ENCODE measurements at regions not wholly inside any gene's neighbourhood (a gene's known extent, or its start where the extent isn't known, plus 50 kb on each side); places are given as distances from the start of the nearest gene placed in this dataset.
"Not testable (repeated sequence)": the region's sequence is repeated elsewhere in the genome, so short reads cannot be mapped to it uniquely, and the experiment has no call there.

DNA sequence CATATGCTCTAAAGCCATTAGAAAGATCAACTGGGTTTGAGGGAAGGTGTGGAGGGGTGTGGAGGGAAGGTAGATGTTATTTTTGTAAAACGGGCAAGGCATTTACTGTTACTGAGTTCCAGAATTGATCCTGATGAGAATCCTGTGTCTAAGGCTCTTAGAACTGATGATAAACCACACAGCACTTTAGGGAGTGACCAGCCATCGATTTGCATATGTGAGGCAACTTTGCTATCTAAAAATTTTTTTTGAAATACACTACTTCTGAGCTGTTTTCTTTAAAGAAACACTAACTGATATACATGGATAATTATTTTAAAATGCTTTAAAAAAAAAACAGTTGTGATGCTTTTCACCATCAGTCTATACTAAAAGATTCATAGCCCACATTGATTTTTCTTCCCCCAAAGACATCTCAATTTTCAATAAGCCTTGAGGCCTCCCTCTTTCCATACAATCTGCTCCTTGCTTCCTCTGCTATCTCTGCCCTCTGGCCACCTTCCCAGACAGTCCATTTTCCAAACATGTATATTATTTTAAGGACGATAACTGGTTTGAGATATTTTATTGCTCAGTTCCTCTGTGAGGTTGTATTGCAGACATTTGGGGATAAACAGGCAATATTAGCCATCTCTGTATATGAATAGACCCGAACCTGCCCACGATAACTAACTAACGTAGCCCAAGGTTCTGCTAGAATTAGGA, 265.9 kb downstream of the EFCAB11 start:
- no peaks in the 10 kb centered on the region for H3K27me3 ChIP-seq
- peaks cover 0 to 5% (median 0%) of the 10 kb centered on the region in 10 experiments; a peak in 4 of 20 replicates for H3K4me1 ChIP-seq
- H3K27ac ChIP-seq = no peak overlapping the region
- no peak for TF ChIP-seq Cebpa-rat (IDR thresholded peaks at IDR 0.05)
- no peak overlapping the region for H3K9ac ChIP-seq
- peaks cover 60 to 84% (median 70%) of the 10 kb centered on the region in 11 experiments for H3K9me3 ChIP-seq (replicated peaks in 1 of 11)
- no peak overlapping the region for H3K4me3 ChIP-seq
- H4K20me1 ChIP-seq = no peaks in the 10 kb centered on the region
- peaks cover 0 to 15% (median 4%) of the 10 kb centered on the region in 11 experiments; a peak in 6 of 22 replicates for H3K36me3 ChIP-seq
- no peak overlapping the region for H3K4me2 ChIP-seq

DNA sequence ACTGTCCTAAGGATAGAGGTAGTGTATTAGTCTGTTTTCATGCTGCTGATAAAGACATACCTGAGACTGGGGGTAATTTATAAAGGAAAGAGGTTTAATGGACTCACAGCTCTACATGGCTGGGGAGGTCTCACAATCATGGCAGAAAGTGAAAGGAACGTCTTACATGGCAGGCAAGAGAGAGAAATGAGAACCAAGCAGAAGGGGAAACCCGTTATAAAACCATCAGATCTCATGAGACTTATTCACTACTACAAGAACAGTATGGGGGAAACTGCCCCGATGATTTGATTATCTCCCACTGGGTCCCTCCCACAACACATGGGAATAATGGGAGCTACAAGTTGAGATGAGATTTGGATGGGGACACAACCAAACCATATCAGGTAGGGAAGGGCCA, 267.4 kb downstream of the EFCAB11 start:
- not testable (repeated sequence) for H3K9ac ChIP-seq, H3K27ac ChIP-seq, H3K27me3 ChIP-seq, H4K20me1 ChIP-seq, H3K4me2 ChIP-seq, H3K4me3 ChIP-seq
- Histone ChIP-seq H3K4me1 (peaks cover 9 to 20% (median 14%) of the 10 kb centered on the region in 10 experiments), H3K9me3 (replicated peaks in 1 of 11) (peaks cover 65 to 95% (median 84%) of the 10 kb centered on the region in 11 experiments), H3K36me3 (peaks cover 0 to 21% (median 4%) of the 10 kb centered on the region in 11 experiments; a peak in 6 of 22 replicates)

DNA sequence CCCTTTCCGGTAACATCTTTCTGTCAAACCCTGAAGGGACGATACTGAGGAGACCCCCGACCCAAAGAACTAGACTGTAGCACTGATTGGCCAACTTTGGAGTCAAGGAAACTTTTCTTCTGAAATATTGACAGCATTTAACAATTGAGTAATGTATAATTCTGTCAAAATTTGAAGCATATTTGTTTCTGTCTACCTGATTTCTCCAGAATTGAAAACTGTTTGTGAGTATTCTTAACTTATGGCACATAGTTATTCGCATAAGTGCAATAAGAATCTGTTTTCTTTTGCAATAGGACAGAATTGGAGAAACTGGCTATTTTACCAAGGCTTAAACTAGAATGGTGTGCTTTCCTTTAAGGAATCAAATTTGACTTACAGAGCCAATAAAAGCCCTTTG, 267.1 kb upstream of the FOXN3 start:
- Histone ChIP-seq H3K4me1 (peaks cover 35 to 49% (median 42%) of the 10 kb centered on the region in 10 experiments), H3K36me3 (peaks cover 0 to 21% (median 4%) of the 10 kb centered on the region in 11 experiments; a peak in 6 of 22 replicates), H3K4me2 (no peak overlapping the region), H3K9ac (no peak overlapping the region), H3K4me3 (no peak overlapping the region; a peak in 1 of 20 replicates), H3K27ac (peak overlapping the region in 6 of 11 experiments; percentile 93 to 99 (median 96); a peak in 8 of 22 replicates), H4K20me1 (no peaks in the 10 kb centered on the region), H3K9me3 (replicated peaks in 1 of 11) (peaks cover 52 to 69% (median 65%) of the 10 kb centered on the region in 11 experiments), H3K27me3 (no peaks in the 10 kb centered on the region)
- TF ChIP-seq Cebpa-rat (IDR thresholded peaks at IDR 0.05) = no peak

DNA sequence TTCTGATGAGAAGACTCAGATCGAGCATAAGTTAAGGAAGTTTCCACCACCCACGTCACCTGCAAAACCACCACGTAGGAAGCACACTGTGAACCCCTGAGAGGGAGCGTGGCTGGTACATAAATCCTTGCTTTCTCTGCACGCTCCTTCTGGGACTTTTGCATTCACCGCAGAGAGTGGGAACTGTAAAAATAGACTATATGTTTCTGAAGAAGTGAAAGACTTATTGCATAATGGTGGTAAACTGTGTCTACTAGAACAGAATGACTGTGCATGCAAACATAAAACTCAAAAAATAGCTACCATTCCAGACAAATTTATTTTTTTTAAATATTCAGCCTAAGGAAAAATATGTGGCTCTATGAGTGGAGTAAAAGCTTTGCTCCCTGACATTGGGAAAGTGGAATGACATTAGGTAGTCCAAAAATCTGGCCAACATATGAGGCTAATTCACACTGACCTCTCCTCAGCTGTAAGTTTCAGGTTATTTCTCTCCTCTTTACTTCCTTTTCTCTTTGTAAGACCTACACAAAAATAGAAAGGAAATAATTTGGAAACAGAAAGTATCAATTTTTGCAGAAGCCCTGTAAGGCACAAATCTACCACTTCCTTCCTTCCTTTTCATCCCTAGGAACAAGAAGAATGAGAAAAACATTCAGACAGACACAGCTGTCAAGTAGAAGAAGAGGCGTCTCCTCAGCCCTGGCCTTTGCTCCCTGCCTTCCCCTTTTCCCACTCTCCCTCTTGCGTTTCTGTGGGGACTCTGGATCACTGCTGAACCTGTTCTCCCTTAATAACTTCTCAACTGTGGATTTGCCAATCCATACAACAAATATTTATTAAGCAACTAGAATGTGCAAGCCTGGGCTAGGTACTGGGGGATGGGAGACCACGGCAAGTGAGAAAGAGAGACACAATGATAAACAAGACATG, 264.3 kb upstream of the FOXN3 start:
- TF ChIP-seq Cebpa-rat (IDR thresholded peaks at IDR 0.05) = peak in 7 of 11 experiments; percentile 10 to 84 (median 46); a peak in 9 of 22 replicates
- Histone ChIP-seq H3K36me3 (peaks cover 0 to 14% (median 3%) of the 10 kb centered on the region in 11 experiments; a peak in 5 of 22 replicates), H3K27ac (peak overlapping the region; percentile 77 to 99 (median 94)), H3K27me3 (no peaks in the 10 kb centered on the region), H4K20me1 (no peaks in the 10 kb centered on the region), H3K4me2 (peak overlapping the region; percentile 74 to 91 (median 87)), H3K9ac (peak overlapping the region; percentile 63 to 88 (median 80); a peak in 21 of 22 replicates), H3K9me3 (replicated peaks in 1 of 11) (peaks cover 30 to 57% (median 51%) of the 10 kb centered on the region in 11 experiments), H3K4me1 (peaks cover 35 to 67% (median 57%) of the 10 kb centered on the region in 10 experiments), H3K4me3 (peak overlapping the region; percentile 10 to 55 (median 34); a peak in 16 of 20 replicates)

DNA sequence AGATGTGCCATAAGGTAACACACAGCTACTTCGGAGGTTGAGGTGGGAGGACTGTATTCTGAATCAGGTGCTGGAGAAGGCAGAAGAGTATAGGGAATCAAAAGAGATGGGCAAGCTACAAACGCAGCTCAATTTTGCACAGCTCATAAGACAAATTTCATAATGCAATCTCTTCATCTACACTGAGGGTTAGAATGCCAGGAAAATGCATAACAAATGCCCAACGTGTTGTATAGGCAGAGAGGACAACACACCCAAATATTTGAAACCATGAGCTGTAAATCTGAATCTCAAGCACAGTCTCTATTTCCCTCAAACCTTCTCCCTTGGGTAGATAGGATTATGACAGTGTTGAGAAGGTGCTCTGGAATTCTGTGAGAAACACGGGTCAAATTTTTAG, 263.1 kb upstream of the FOXN3 start:
- no peaks in the 10 kb centered on the region for H3K27me3 ChIP-seq
- peak overlapping the region in 6 of 10 experiments; percentile 17 to 50 (median 42); a peak in 6 of 20 replicates for H3K4me3 ChIP-seq
- peaks cover 21 to 52% (median 44%) of the 10 kb centered on the region in 11 experiments for H3K9me3 ChIP-seq (replicated peaks in 1 of 11)
- H3K9ac ChIP-seq = peak overlapping the region; percentile 63 to 88 (median 80); a peak in 20 of 22 replicates
- TF ChIP-seq Cebpa-rat (IDR thresholded peaks at IDR 0.05) = no peak
- no peaks in the 10 kb centered on the region for H4K20me1 ChIP-seq
- peaks cover 35 to 67% (median 57%) of the 10 kb centered on the region in 10 experiments for H3K4me1 ChIP-seq
- H3K27ac ChIP-seq = peak overlapping the region; percentile 77 to 99 (median 94); a peak in 21 of 22 replicates
- H3K36me3 ChIP-seq = peaks cover 0 to 14% (median 0%) of the 10 kb centered on the region in 11 experiments; a peak in 5 of 22 replicates
- H3K4me2 ChIP-seq = peak overlapping the region; percentile 74 to 91 (median 87)

DNA sequence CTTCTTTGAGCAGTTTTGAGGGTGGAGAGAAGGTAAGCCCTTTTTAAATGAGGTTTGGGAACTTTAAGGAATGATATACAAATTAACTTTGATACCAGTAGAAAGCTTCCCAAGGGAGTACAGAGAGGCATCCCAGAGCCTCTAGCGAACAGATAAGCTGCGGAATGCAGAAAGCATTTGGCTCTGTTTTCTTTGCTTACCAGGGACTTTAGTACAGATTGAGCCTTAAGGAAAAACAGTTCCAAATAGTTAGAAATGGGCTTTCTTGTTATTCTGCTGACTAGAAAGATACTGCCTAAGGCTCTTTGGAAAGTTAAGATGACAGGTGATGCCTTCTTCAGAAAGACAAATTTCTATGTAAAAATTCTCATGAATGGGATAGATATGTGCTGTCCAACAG, 261.7 kb upstream of the FOXN3 start:
- TF ChIP-seq Cebpa-rat (IDR thresholded peaks at IDR 0.05) = no peak
- H3K9ac ChIP-seq = peak overlapping the region in 2 of 11 experiments; percentile 2 to 27; a peak in 4 of 22 replicates
- H3K27ac ChIP-seq = peak overlapping the region in 9 of 11 experiments; percentile 2 to 99 (median 95); a peak in 17 of 22 replicates
- H3K9me3 ChIP-seq (replicated peaks in 1 of 11) = peaks cover 8 to 39% (median 30%) of the 10 kb centered on the region in 11 experiments
- H3K4me2 ChIP-seq = peak overlapping the region in 10 of 11 experiments; percentile 24 to 88 (median 52); a peak in 18 of 22 replicates
- H3K27me3 ChIP-seq = no peaks in the 10 kb centered on the region
- H3K4me1 ChIP-seq = peaks cover 35 to 67% (median 57%) of the 10 kb centered on the region in 10 experiments
- peaks cover 0 to 7% (median 0%) of the 10 kb centered on the region in 11 experiments; a peak in 3 of 22 replicates for H3K36me3 ChIP-seq
- no peaks in the 10 kb centered on the region for H4K20me1 ChIP-seq
- H3K4me3 ChIP-seq = no peak overlapping the region

DNA sequence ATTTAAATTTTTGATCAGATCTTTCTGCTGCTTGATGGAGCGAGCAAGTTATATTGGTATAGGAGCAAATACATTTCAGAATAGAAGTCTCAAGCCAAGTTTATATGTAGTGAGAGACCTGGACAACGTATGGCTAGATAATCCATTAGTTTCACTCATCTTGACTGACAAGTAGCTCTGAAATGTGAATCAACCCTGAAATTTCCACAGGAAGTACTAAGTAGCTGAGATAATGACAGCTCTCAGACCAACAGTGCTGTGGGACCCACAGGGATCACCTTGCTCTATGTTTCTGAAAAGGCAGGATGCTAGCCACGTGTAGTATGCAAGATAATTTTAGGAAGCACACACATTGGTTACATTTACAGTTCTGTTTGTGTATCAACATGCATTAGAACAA, 258.6 kb upstream of the FOXN3 start:
- H3K27me3 ChIP-seq = no peaks in the 10 kb centered on the region
- H3K9ac ChIP-seq = no peak overlapping the region
- peaks cover 0 to 36% (median 20%) of the 10 kb centered on the region in 11 experiments; a peak in 14 of 22 replicates for H3K9me3 ChIP-seq (replicated peaks in 1 of 11)
- no peaks in the 10 kb centered on the region for H4K20me1 ChIP-seq
- peaks cover 11 to 45% (median 33%) of the 10 kb centered on the region in 10 experiments for H3K4me1 ChIP-seq
- no peak overlapping the region for H3K4me2 ChIP-seq
- H3K4me3 ChIP-seq = no peak overlapping the region
- no peak overlapping the region for H3K27ac ChIP-seq
- no peaks in the 10 kb centered on the region for H3K36me3 ChIP-seq
- no peak for TF ChIP-seq Cebpa-rat (IDR thresholded peaks at IDR 0.05)

DNA sequence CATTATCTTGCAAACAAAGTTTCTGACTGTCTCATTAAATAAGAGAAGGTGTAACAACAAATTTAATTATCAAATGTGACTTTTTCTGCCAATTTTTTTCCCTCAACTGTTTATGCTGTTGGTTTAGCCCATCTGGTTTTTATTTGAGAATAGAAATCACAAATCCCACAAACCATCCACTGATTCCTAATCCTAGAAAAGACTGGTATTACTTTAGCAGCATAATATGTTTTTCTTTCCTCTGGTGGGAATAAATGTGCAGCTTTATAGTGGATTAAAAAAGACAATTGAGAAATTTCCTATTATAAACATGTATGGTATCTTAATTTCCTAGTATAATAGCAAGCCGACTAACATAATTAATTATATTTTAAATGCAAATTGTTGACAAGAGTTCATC, 257.9 kb upstream of the FOXN3 start:
- Histone ChIP-seq H3K4me1 (peaks cover 4 to 45% (median 31%) of the 10 kb centered on the region in 10 experiments), H3K4me2 (no peak overlapping the region), H3K36me3 (no peaks in the 10 kb centered on the region), H4K20me1 (no peaks in the 10 kb centered on the region), H3K9me3 (replicated peaks in 1 of 11) (peaks cover 0 to 41% (median 24%) of the 10 kb centered on the region in 11 experiments; a peak in 14 of 22 replicates), H3K27ac (no peak overlapping the region), H3K27me3 (no peaks in the 10 kb centered on the region), H3K9ac (no peak overlapping the region), H3K4me3 (no peak overlapping the region)
- no peak for TF ChIP-seq Cebpa-rat (IDR thresholded peaks at IDR 0.05)
